GM12878 (cell line): ENCODE measurements at regions not wholly inside any gene's neighbourhood (a gene's known extent, or its start where the extent isn't known, plus 50 kb on each side); places are given as distances from the start of the nearest gene placed in this dataset.
A peak's percentile ranks its signal among the peaks of the same experiment; 100 is the strongest.

Experiments
- ATAC-seq: fragments of 200-7000 bp; cut with Tn5 transposase; 3 replicates; pipeline ENCODE4 v1.9.1; 2020; ENCODE audit warnings: mild to moderate bottlenecking, moderate library complexity
- BruUV-seq: library from RNA; stranded (reverse); fragments of 400-500 nt; replicated peaks from 2 replicates; lab custom pipeline; 2021; lab: Mats Ljungman, UMichigan
- CTCF ChIA-PET: fragments of 300-600 bp; sonication (Branson Sonifier 250); formaldehyde crosslinking; extraction: SDS; loops from one replicate; lab custom pipeline; 2021; ENCODE audit warnings: inconsistent platforms; lab: Yijun Ruan, JAX
- POLR2A ChIA-PET: fragments of 350-600 bp; formaldehyde crosslinking; extraction: SDS; loops from one replicate; lab custom pipeline; 2021; ENCODE audit warnings: inconsistent platforms; lab: Charles Lee
- RAD21 ChIA-PET: fragments of 300-600 bp; sonication (Branson Sonifier 250); formaldehyde crosslinking; loops from one replicate; lab custom pipeline; 2023; ENCODE audit warnings: antibody characterized with exemption; ENCODE audit not compliant: unreplicated experiment; lab: Charles Lee
- SMC1A ChIA-PET: fragments of 300-600 bp; sonication (Branson Sonifier 250); formaldehyde crosslinking; loops from one replicate; lab custom pipeline; 2023; ENCODE audit not compliant: unreplicated experiment, uncharacterized antibody; lab: Charles Lee
- DNase-seq: peaks from one replicate; pipeline ENCODE4 v3.0.0-alpha.2; 2011; ENCODE audit warnings: low read depth, low spot score
- FAIRE-seq: peaks from 3 replicates; lab custom pipeline; 2011; peaks lifted over from hg19 to GRCh38; lab: Jason Lieb, UNC
- H2AFZ ChIP-seq: 2 replicates; pipeline ENCODE4 v1.6.0; 2011; ENCODE audit warnings: low read depth, low read length, control low read depth; ENCODE audit not compliant: control insufficient read depth
- H3K27ac ChIP-seq: 2 replicates; pipeline ENCODE4 v1.5.1; 2011; ENCODE audit warnings: control low read depth; ENCODE audit not compliant: control insufficient read depth, insufficient read depth
- H3K27me3 ChIP-seq, 2 experiments: replicated peaks in 1 of 2; 2 replicates each; pipeline versions ENCODE4 v1.6.0 to v1.6.1; 2011; ENCODE audit warnings: low read length in 1 of 2; ENCODE audit not compliant: control insufficient read depth in 2 of 2, insufficient read depth in 2 of 2
- H3K36me3 ChIP-seq, 2 experiments: 2 replicates each; pipeline ENCODE4 v1.5.1; 2011; ENCODE audit warnings: low read length in 1 of 2; ENCODE audit not compliant: control insufficient read depth in 2 of 2, insufficient read depth in 2 of 2
- H3K4me1 ChIP-seq: 2 replicates; pipeline ENCODE4 v1.6.1; 2011; ENCODE audit warnings: mild to moderate bottlenecking, low read length, moderate library complexity, mixed read lengths; ENCODE audit not compliant: control insufficient read depth, insufficient read depth
- H3K4me2 ChIP-seq: 2 replicates; pipeline ENCODE4 v1.6.0; 2011; ENCODE audit warnings: control low read depth; ENCODE audit not compliant: control insufficient read depth, insufficient read depth
- H3K4me3 ChIP-seq: fragments of 200-600 bp; sonication (generic); 2 replicates; pipeline ENCODE4 v1.5.1; 2016
- H3K79me2 ChIP-seq: 2 replicates; pipeline ENCODE4 v1.6.0; 2011; ENCODE audit warnings: low read length; ENCODE audit not compliant: control insufficient read depth, insufficient read depth
- H3K9ac ChIP-seq: 2 replicates; pipeline ENCODE4 v1.8.0; 2011; ENCODE audit warnings: low read length, control low read depth, mixed read lengths; ENCODE audit not compliant: control insufficient read depth, insufficient read depth
- H3K9me3 ChIP-seq: replicated peaks from 3 replicates; pipeline ENCODE4 v1.5.1; 2011; ENCODE audit warnings: mild to moderate bottlenecking, low read length; ENCODE audit not compliant: control insufficient read depth, insufficient read depth
- H4K20me1 ChIP-seq: 2 replicates; pipeline ENCODE4 v1.6.0; 2011; ENCODE audit not compliant: control insufficient read depth, insufficient read depth
- BCL11A ChIP-seq: IDR thresholded peaks from 2 replicates; pipeline ENCODE4 v1.6.1; 2011; ENCODE audit warnings: low read depth, low read length
- EZH2 ChIP-seq: IDR thresholded peaks from 2 replicates; pipeline ENCODE4 v1.6.1; 2012; ENCODE audit warnings: low read depth, mild to moderate bottlenecking, control low read depth, inconsistent platforms, low read length, borderline replicate concordance; ENCODE audit not compliant: control insufficient read depth
- FOS ChIP-seq: IDR thresholded peaks from 3 replicates; pipeline ENCODE4 v1.6.1; 2011; ENCODE audit warnings: borderline replicate concordance; ENCODE audit not compliant: insufficient read length; ENCODE audit errors: extremely low read depth
- FOXM1 ChIP-seq: IDR thresholded peaks from 2 replicates; pipeline ENCODE4 v1.6.1; 2012; ENCODE audit warnings: low read depth, mild to moderate bottlenecking, inconsistent platforms, low read length, moderate library complexity
- GABPA ChIP-seq: IDR thresholded peaks from 2 replicates; pipeline ENCODE4 v1.6.1; 2014; ENCODE audit warnings: antibody characterized with exemption, low read depth, mild to moderate bottlenecking, inconsistent platforms
- HDGF ChIP-seq: fragments of 450-650 bp; IDR thresholded peaks from 2 replicates; pipeline ENCODE4 v1.6.1; 2016; ENCODE audit warnings: antibody characterized with exemption
- JUNB ChIP-seq: IDR thresholded peaks from 2 replicates; pipeline ENCODE4 v1.6.1; 2016; ENCODE audit warnings: antibody characterized with exemption, mild to moderate bottlenecking
- LARP7 ChIP-seq: fragments of 450-650 bp; IDR thresholded peaks from 2 replicates; pipeline ENCODE4 v1.6.1; 2017; ENCODE audit warnings: mild to moderate bottlenecking
- MEF2A ChIP-seq: IDR thresholded peaks from 2 replicates; pipeline ENCODE4 v1.6.1; 2011; ENCODE audit warnings: low read depth, mild to moderate bottlenecking, low read length, moderate library complexity; ENCODE audit not compliant: insufficient read depth
- MTA2 ChIP-seq: fragments of 450-650 bp; IDR thresholded peaks from 2 replicates; pipeline ENCODE4 v1.6.1; 2016; ENCODE audit warnings: low read depth, mild to moderate bottlenecking, moderate library complexity
- NR2C1 ChIP-seq: fragments of 450-650 bp; IDR thresholded peaks from 2 replicates; pipeline ENCODE4 v1.6.1; 2017; ENCODE audit warnings: antibody characterized with exemption, mild to moderate bottlenecking, moderate library complexity
- POLR2AphosphoS5 ChIP-seq: IDR thresholded peaks from 2 replicates; pipeline ENCODE4 v1.6.1; 2011; ENCODE audit warnings: mild to moderate bottlenecking, low read length, inconsistent platforms
- SMC3 ChIP-seq: IDR thresholded peaks from 2 replicates; pipeline ENCODE4 v1.6.1; 2011; ENCODE audit warnings: low read length, improper control_type of control experiment, borderline replicate concordance
- WGBS: methylation state at CpG from one replicate; pipeline ENCODE4 v1.1.6; 2016; ENCODE audit warnings: low lambda C conversion rate; ENCODE audit not compliant: insufficient replicate concordance, insufficient coverage; ENCODE audit errors: missing lambda C conversion rate; 5-methylcytosine and 5-hydroxymethylcytosine counted together
- in situ Hi-C: fragments of 300-500 bp; cut with MboI; formaldehyde crosslinking; loops from 9 replicates; pipeline ENCODE4 v1.14.3; 2018; ENCODE audit warnings: mixed read lengths
- intact Hi-C: fragments of 100-400 bp; cut with micrococcal nuclease; formaldehyde crosslinking; loops from one replicate; pipeline ENCODE4 v1.14.2; 2022; ENCODE audit not compliant: unreplicated experiment
- TF ChIP-seq, protein P1 (sequence below): fragments of 450-650 bp; formaldehyde crosslinking; IDR thresholded peaks from 2 replicates; pipeline ENCODE4 v1.4.0; 2020; ENCODE audit warnings: mild to moderate bottlenecking, moderate library complexity
- TF ChIP-seq, protein P2 (sequence below): IDR thresholded peaks from 2 replicates; pipeline ENCODE4 v1.6.1; 2012; ENCODE audit warnings: low read length, inconsistent platforms
- TF ChIP-seq, protein P3 (sequence below): IDR thresholded peaks from 2 replicates; pipeline ENCODE4 v1.6.1; 2011; ENCODE audit warnings: low read depth, low read length, improper control_type of control experiment, borderline replicate concordance

DNA sequence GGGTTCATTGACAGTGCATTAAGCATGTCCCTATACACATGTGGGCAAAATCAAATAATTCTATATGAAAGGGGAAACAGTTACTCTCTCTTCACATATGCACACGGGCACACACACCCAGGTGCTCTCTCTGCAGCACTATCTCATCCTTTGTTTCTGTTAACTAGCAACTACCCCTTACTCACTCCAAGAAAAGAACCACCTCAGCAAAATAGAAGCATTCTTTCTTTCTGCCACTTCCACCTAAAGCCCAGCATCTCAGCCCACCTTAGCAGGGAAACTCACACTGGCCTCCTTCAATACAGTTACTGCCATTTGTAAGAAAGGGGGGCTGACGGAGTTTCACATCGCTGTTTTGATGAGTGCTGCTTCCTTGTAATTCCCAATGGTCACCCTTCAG lies 216.3 kb upstream of the ID2 start (continued):
- TF ChIP-seq, protein P1, sequence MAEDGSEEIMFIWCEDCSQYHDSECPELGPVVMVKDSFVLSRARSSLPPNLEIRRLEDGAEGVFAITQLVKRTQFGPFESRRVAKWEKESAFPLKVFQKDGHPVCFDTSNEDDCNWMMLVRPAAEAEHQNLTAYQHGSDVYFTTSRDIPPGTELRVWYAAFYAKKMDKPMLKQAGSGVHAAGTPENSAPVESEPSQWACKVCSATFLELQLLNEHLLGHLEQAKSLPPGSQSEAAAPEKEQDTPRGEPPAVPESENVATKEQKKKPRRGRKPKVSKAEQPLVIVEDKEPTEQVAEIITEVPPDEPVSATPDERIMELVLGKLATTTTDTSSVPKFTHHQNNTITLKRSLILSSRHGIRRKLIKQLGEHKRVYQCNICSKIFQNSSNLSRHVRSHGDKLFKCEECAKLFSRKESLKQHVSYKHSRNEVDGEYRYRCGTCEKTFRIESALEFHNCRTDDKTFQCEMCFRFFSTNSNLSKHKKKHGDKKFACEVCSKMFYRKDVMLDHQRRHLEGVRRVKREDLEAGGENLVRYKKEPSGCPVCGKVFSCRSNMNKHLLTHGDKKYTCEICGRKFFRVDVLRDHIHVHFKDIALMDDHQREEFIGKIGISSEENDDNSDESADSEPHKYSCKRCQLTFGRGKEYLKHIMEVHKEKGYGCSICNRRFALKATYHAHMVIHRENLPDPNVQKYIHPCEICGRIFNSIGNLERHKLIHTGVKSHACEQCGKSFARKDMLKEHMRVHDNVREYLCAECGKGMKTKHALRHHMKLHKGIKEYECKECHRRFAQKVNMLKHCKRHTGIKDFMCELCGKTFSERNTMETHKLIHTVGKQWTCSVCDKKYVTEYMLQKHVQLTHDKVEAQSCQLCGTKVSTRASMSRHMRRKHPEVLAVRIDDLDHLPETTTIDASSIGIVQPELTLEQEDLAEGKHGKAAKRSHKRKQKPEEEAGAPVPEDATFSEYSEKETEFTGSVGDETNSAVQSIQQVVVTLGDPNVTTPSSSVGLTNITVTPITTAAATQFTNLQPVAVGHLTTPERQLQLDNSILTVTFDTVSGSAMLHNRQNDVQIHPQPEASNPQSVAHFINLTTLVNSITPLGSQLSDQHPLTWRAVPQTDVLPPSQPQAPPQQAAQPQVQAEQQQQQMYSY (CRISPR knock-in tag) = no peak
- TF ChIP-seq LARP7 (no peak), BCL11A (no peak), JUNB (no peak), POLR2AphosphoS5 (no peak), GABPA (no peak), MEF2A (no peak)

DNA sequence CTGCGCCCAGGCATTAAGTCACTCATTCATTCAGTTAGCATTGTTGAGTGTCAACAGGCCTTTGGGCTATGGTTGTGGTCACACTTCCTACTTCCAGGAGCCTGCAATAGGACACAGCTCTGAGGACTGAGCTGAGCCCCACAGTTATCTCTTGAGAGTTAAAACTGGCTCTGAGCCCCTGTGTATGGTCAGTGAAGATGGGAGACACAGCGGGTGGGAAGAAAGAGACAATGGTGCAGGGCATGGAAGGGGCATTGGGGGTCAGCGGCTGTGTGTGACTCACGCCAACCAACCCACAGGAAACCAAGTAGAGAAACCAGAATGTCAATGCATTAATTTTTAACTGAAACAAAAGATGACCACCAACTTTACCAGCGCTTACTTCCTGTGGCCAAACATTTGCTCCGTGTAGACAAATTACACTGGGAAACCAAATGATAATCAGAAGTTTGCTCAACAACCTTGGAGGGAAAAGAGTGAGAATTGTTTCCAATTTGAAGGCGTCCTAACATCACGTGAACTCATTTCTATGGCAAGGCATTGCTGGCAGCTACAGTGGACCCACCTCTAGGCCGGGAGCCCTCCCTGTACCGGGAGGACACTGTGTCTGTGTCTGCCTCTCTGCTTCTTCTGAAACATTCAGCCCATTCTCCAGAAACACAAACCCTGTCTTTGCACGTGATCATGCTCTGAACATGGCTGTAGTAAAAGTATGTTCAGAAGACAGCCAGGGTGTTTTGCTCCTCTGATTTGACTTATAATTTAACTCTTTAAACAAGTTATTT lies 212.0 kb upstream of the ID2 start:
- CTCF ChIA-PET = interaction anchor here (0.5 to 0.9 kb wide), 4 partner anchors 45 to 75 kb away, joined by 3 to 5 read pairs (median 4); no protein-coding TSS in a partner anchor
- WGBS = 79% methylated on average over 11 of the region's 11 CpGs
- TF ChIP-seq SMC3 (no peak), BCL11A (0 out of 2 replicates have a peak, but pooled peaks have one; percentile 38), FOS (no peak), FOXM1 (no peak), HDGF (peak; percentile 49; the same call in 1 of the 2 replicates), NR2C1 (no peak), MTA2 (peak; percentile 76), EZH2 (no peak)
- TF ChIP-seq, protein P2, sequence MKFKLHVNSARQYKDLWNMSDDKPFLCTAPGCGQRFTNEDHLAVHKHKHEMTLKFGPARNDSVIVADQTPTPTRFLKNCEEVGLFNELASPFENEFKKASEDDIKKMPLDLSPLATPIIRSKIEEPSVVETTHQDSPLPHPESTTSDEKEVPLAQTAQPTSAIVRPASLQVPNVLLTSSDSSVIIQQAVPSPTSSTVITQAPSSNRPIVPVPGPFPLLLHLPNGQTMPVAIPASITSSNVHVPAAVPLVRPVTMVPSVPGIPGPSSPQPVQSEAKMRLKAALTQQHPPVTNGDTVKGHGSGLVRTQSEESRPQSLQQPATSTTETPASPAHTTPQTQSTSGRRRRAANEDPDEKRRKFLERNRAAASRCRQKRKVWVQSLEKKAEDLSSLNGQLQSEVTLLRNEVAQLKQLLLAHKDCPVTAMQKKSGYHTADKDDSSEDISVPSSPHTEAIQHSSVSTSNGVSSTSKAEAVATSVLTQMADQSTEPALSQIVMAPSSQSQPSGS = no peak
- TF ChIP-seq, protein P3, sequence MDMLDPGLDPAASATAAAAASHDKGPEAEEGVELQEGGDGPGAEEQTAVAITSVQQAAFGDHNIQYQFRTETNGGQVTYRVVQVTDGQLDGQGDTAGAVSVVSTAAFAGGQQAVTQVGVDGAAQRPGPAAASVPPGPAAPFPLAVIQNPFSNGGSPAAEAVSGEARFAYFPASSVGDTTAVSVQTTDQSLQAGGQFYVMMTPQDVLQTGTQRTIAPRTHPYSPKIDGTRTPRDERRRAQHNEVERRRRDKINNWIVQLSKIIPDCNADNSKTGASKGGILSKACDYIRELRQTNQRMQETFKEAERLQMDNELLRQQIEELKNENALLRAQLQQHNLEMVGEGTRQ = no peak; the same call in 1 of the 2 replicates

More for the DNA sequence above, 212.0 kb upstream of the ID2 start:
- H3K27ac ChIP-seq = no peak overlapping the region
- BruUV-seq = no TSS peak
- POLR2A ChIA-PET = interaction anchor here (0.8 to 2.7 kb wide), 5 partner anchors 8 to 50 kb away, joined by 3 to 9 read pairs (median 5); no protein-coding TSS in a partner anchor
- H3K4me3 ChIP-seq = no peak overlapping the region
- in situ Hi-C loops = no loop called here
- no peak overlapping the region for H3K4me2 ChIP-seq
- no peaks in the 10 kb centered on the region for H3K79me2 ChIP-seq
- DNase-seq = no peak
- SMC1A ChIA-PET = interaction anchor here (0.8 to 9.8 kb wide), 9 partner anchors 8 to 291 kb away, joined by 3 to 145 read pairs (median 4); no protein-coding TSS in a partner anchor
- no peak overlapping the region for H2AFZ ChIP-seq
- H3K9me3 ChIP-seq = peaks cover 3% of the 10 kb centered on the region; the same call in 1 of the 3 replicates
- ATAC-seq = peak; percentile 85
- no peaks in the 10 kb centered on the region for H4K20me1 ChIP-seq
- H3K36me3 ChIP-seq = no peaks in the 10 kb centered on the region; a peak in 1 of 4 replicates
- FAIRE-seq = no peak
- no peaks in the 10 kb centered on the region for H3K27me3 ChIP-seq
- peaks cover 32% of the 10 kb centered on the region for H3K4me1 ChIP-seq
- intact Hi-C loops = loop anchor here (2.0 kb wide), 2 partner anchors 17 to 49 kb away; no protein-coding TSS in a partner anchor
- H3K9ac ChIP-seq = no peak overlapping the region
- RAD21 ChIA-PET = interaction anchor here (1.1 to 6.7 kb wide), 6 partner anchors 11 to 211 kb away, joined by 3 to 33 read pairs (median 4); partner anchors contain the start of gene ID2
